ENCODE measurements at regions not wholly inside any gene's neighbourhood (a gene's known extent, or its start where the extent isn't known, plus 50 kb on each side); places are given as distances from the start of the nearest gene placed in this dataset.

DNA sequence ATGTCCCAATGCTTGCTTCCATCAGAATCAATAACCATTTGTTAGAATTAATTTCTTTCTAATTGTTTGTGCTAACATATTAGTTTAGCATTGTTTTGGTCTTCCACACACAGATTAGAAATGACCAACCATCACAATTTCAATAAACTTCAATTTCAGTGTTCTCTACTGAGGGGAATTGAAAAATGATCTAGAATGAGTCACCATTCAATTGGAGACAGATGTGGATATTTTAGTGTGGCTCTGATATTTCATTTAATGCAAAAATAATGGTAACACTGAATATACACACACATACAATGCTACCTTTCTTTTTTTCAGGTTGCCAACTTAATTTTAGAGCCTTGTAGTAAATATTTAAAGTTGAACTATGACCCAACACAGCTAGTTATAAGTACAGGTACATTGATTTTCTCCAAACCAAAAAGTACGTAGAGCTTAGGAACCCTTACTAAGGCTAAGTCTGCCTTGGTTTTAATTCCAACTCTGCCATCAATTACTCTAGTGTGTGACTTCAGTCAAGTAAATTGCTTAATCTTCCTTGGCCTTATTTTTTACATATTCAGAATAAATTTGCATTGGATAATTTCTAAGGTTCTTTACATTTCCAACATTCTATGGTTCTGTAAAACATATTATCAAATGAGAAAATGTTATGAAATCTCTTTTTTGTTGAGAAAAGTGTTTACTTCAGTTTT, 143.9 kb downstream of the DMRTA1 start:
- no peak for TF ChIP-seq CTCF (IDR thresholded peaks at IDR 0.05)
- TF ChIP-seq POLR2A (IDR thresholded peaks at IDR 0.05), result no peak
- TF ChIP-seq EP300 (IDR thresholded peaks at IDR 0.05), result no peak

All from tibial nerve (tissue), 4 donors.